ENCODE measurements at regions not wholly inside any gene's neighbourhood (a gene's known extent, or its start where the extent isn't known, plus 50 kb on each side); places are given as distances from the start of the nearest gene placed in this dataset.
"Not testable (repeated sequence)": the region's sequence is repeated elsewhere in the genome, so short reads cannot be mapped to it uniquely, and the experiment has no call there.

- DNase-seq (no peak), ATAC-seq (no peak)
- TF ChIP-seq CTCF (IDR thresholded peaks at IDR 0.05) (no peak), POLR2A (IDR thresholded peaks at IDR 0.05) (no peak)
- 79 to 86% methylated on average over 5 of the region's 5 CpGs for WGBS, 2 donors
- Histone ChIP-seq H3K9me3 (no peaks in the 10 kb centered on the region), H3K36me3 (replicated peaks in 1 of 2; ENCODE audit: insufficient read depth in 1 of 2, low read depth in 2 of 2) (no peaks in the 10 kb centered on the region), H3K4me3 (no peak overlapping the region), H3K27ac (no peak overlapping the region), H3K4me1 (no peaks in the 10 kb centered on the region), H3K27me3 (no peaks in the 10 kb centered on the region)
- intact Hi-C loops (cut with DNase I): no loop called here
Observed at GRCh38 chr12:34233618-34234017, 211.3 kb downstream of the ALG10 start.

GRCh38 chr12:34236073-34236472 is 213.8 kb downstream of the ALG10 start:
- TF ChIP-seq CTCF (IDR thresholded peaks at IDR 0.05) (no peak), POLR2A (IDR thresholded peaks at IDR 0.05) (no peak)
- 76 to 86% methylated on average over 3 of the region's 3 CpGs for WGBS, 2 donors
- no peak for DNase-seq

GRCh38 chr12:34244608-34245007 is 222.3 kb downstream of the ALG10 start:
- Histone ChIP-seq H3K4me1 (no peaks in the 10 kb centered on the region), H3K9me3 (no peaks in the 10 kb centered on the region), H3K27ac (no peak overlapping the region), H3K36me3 (replicated peaks in 1 of 2; ENCODE audit: insufficient read depth in 1 of 2, low read depth in 2 of 2) (no peaks in the 10 kb centered on the region), H3K4me3 (no peak overlapping the region), H3K27me3 (no peaks in the 10 kb centered on the region)
- TF ChIP-seq CTCF (IDR thresholded peaks at IDR 0.05) (no peak), POLR2A (IDR thresholded peaks at IDR 0.05) (no peak)
- DNase-seq (no peak), ATAC-seq (no peak)
- 64 to 85% methylated on average over 1 of the region's 1 CpG for WGBS, 2 donors
- intact Hi-C loops (cut with DNase I): no loop called here

More at GRCh38 chr12:34236073-34236472, 213.8 kb downstream of the ALG10 start:
- Histone ChIP-seq H3K4me3 (no peak overlapping the region), H3K4me1 (no peaks in the 10 kb centered on the region), H3K36me3 (replicated peaks in 1 of 2; ENCODE audit: insufficient read depth in 1 of 2, low read depth in 2 of 2) (no peaks in the 10 kb centered on the region), H3K27me3 (no peaks in the 10 kb centered on the region), H3K27ac (no peak overlapping the region), H3K9me3 (no peaks in the 10 kb centered on the region)
- ATAC-seq: no peak
- intact Hi-C loops (cut with DNase I): no loop called here

GRCh38 chr12:34249271-34249670 is 227.0 kb downstream of the ALG10 start:
- TF ChIP-seq CTCF (IDR thresholded peaks at IDR 0.05) (no peak), POLR2A (IDR thresholded peaks at IDR 0.05) (no peak)
- WGBS, 2 donors: 73 to 86% methylated on average over 9 of the region's 9 CpGs

GRCh38 chr12:34251879-34252278 is 229.6 kb downstream of the ALG10 start:
- H3K27me3 ChIP-seq; DNase-seq; H3K36me3 ChIP-seq (replicated peaks in 1 of 2; ENCODE audit: insufficient read depth in 1 of 2, low read depth in 2 of 2); H3K27ac ChIP-seq; intact Hi-C loops (cut with DNase I); H3K4me3 ChIP-seq; H3K4me1 ChIP-seq; ATAC-seq; H3K9me3 ChIP-seq: not testable (repeated sequence)
- 78 to 85% methylated on average over 4 of the region's 4 CpGs for WGBS, 2 donors

More at GRCh38 chr12:34249271-34249670, 227.0 kb downstream of the ALG10 start:
- DNase-seq (no peak), ATAC-seq (no peak)
- H3K4me1 ChIP-seq: no peaks in the 10 kb centered on the region
- H3K27ac ChIP-seq: no peak overlapping the region
- intact Hi-C loops (cut with DNase I): no loop called here
- no peaks in the 10 kb centered on the region for H3K36me3 ChIP-seq (replicated peaks in 1 of 2; ENCODE audit: insufficient read depth in 1 of 2, low read depth in 2 of 2)
- no peak overlapping the region for H3K4me3 ChIP-seq
- H3K9me3 ChIP-seq: no peaks in the 10 kb centered on the region
- no peaks in the 10 kb centered on the region for H3K27me3 ChIP-seq

Data from body of pancreas (tissue), 4 donors.